ENCODE measurements at regions not wholly inside any gene's neighbourhood (a gene's known extent, or its start where the extent isn't known, plus 50 kb on each side); places are given as distances from the start of the nearest gene placed in this dataset.

- Histone ChIP-seq H3K27ac (no peak overlapping the region), H3K9ac (no peak overlapping the region), H3K4me2 (ENCODE audit: low read length) (no peak overlapping the region), H3K27me3 (ENCODE audit: control insufficient read depth, insufficient read depth, low read length) (no peaks in the 10 kb centered on the region), H3K79me2 (no peaks in the 10 kb centered on the region), H3K4me1 (no peaks in the 10 kb centered on the region), H2AFZ (no peak overlapping the region), H3K9me3 (ENCODE audit: control insufficient read depth, low read length) (no peaks in the 10 kb centered on the region), H3K4me3 (ENCODE audit: low read depth, low read length) (no peak overlapping the region), H3K36me3 (ENCODE audit: control insufficient read depth, insufficient read depth, low read length) (no peaks in the 10 kb centered on the region)
- TF ChIP-seq CTCF (IDR thresholded peaks at IDR 0.05) = no peak
Observed at GRCh38 chr18:66979009-66979408, 375.1 kb upstream of the CDH19 start.

- Histone ChIP-seq H3K27me3 (ENCODE audit: control insufficient read depth, insufficient read depth, low read length) (no peaks in the 10 kb centered on the region), H2AFZ (no peak overlapping the region), H3K9me3 (ENCODE audit: control insufficient read depth, low read length) (no peaks in the 10 kb centered on the region), H3K9ac (no peak overlapping the region), H3K36me3 (ENCODE audit: control insufficient read depth, insufficient read depth, low read length) (no peaks in the 10 kb centered on the region), H3K4me1 (no peaks in the 10 kb centered on the region), H3K4me2 (ENCODE audit: low read length) (no peak overlapping the region), H3K79me2 (no peaks in the 10 kb centered on the region), H3K27ac (no peak overlapping the region), H3K4me3 (ENCODE audit: low read depth, low read length) (no peak overlapping the region)
- TF ChIP-seq CTCF (IDR thresholded peaks at IDR 0.05) = no peak
Observed at GRCh38 chr18:66972681-66973080, 368.8 kb upstream of the CDH19 start.

GRCh38 chr18:66971960-66972359 is 368.1 kb upstream of the CDH19 start:
- no peaks in the 10 kb centered on the region for H3K4me1 ChIP-seq
- no peak overlapping the region for H3K4me2 ChIP-seq (ENCODE audit: low read length)
- TF ChIP-seq CTCF (IDR thresholded peaks at IDR 0.05) = no peak
- no peak overlapping the region for H3K9ac ChIP-seq
- no peaks in the 10 kb centered on the region for H3K9me3 ChIP-seq (ENCODE audit: control insufficient read depth, low read length)
- no peak overlapping the region for H3K27ac ChIP-seq
- H3K36me3 ChIP-seq (ENCODE audit: control insufficient read depth, insufficient read depth, low read length) = no peaks in the 10 kb centered on the region
- no peak overlapping the region for H2AFZ ChIP-seq
- H3K27me3 ChIP-seq (ENCODE audit: control insufficient read depth, insufficient read depth, low read length) = no peaks in the 10 kb centered on the region
- H3K79me2 ChIP-seq = no peaks in the 10 kb centered on the region
- no peak overlapping the region for H3K4me3 ChIP-seq (ENCODE audit: low read depth, low read length)

GRCh38 chr18:66966171-66966570 is 362.3 kb upstream of the CDH19 start:
- no peak overlapping the region for H3K9ac ChIP-seq
- no peaks in the 10 kb centered on the region for H3K9me3 ChIP-seq (ENCODE audit: control insufficient read depth, low read length)
- no peak overlapping the region for H2AFZ ChIP-seq
- H3K4me1 ChIP-seq = no peaks in the 10 kb centered on the region
- H3K36me3 ChIP-seq (ENCODE audit: control insufficient read depth, insufficient read depth, low read length) = no peaks in the 10 kb centered on the region
- H3K27ac ChIP-seq = no peak overlapping the region
- no peaks in the 10 kb centered on the region for H3K79me2 ChIP-seq
- H3K4me3 ChIP-seq (ENCODE audit: low read depth, low read length) = no peak overlapping the region
- H3K27me3 ChIP-seq (ENCODE audit: control insufficient read depth, insufficient read depth, low read length) = no peaks in the 10 kb centered on the region
- no peak for TF ChIP-seq CTCF (IDR thresholded peaks at IDR 0.05)
- no peak overlapping the region for H3K4me2 ChIP-seq (ENCODE audit: low read length)

GRCh38 chr18:66958309-66958708 is 354.4 kb upstream of the CDH19 start:
- Histone ChIP-seq H3K27ac (no peak overlapping the region), H3K36me3 (ENCODE audit: control insufficient read depth, insufficient read depth, low read length) (no peaks in the 10 kb centered on the region)
- TF ChIP-seq CTCF (IDR thresholded peaks at IDR 0.05) = no peak

More at GRCh38 chr18:66958309-66958708, 354.4 kb upstream of the CDH19 start:
- no peak overlapping the region for H3K4me3 ChIP-seq (ENCODE audit: low read depth, low read length)
- no peaks in the 10 kb centered on the region for H3K79me2 ChIP-seq
- no peaks in the 10 kb centered on the region for H3K27me3 ChIP-seq (ENCODE audit: control insufficient read depth, insufficient read depth, low read length)
- H3K9me3 ChIP-seq (ENCODE audit: control insufficient read depth, low read length) = no peaks in the 10 kb centered on the region
- no peak overlapping the region for H3K9ac ChIP-seq
- no peaks in the 10 kb centered on the region for H3K4me1 ChIP-seq
- no peak overlapping the region for H2AFZ ChIP-seq
- no peak overlapping the region for H3K4me2 ChIP-seq (ENCODE audit: low read length)
